ENCODE measurements at regions not wholly inside any gene's neighbourhood (a gene's known extent, or its start where the extent isn't known, plus 50 kb on each side); places are given as distances from the start of the nearest gene placed in this dataset.

DNA sequence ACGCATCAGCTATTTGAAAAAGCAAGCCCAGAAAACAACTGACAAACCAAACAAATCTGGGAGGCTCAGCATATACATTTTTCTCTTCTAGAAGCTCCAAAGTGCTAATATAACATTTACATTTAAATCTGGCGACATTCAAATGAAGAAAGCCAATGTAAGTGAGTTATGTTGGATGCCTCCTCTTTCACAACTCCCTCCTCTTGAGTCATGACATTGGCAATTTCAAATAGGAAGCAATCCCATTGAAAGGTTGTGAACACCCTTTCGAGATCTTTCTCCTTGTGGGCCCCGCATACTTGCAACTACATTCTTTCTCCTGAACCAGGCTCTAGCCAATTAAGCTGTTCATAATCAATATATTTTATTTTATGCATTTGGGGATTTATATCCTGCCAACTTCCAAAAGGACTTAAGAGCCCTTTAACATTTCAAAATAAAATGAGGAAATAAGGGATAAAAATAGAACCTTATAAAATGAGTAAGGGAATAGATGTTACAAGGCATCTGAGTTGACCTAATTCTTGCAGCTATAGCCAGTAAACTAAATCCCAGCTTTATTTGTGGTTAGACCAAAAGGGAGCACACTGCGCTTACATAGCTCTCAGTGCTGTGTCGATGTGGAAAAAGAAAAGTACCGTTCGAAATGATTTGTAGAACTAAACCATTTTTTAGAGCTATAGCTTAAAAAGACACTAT, 129.5 kb upstream of the SESN3 start:
- no peak for DNase-seq
- Mint-ChIP-seq H3K27me3 (ENCODE audit: insufficient read depth) (peaks cover 4% of the 10 kb centered on the region; the same call in 1 of the 2 replicates), H3K4me1 (ENCODE audit: low read depth) (no peaks in the 10 kb centered on the region), H3K27ac (no peak overlapping the region), H3K9me3 (peaks cover 5% of the 10 kb centered on the region; the same call in 1 of the 2 replicates), H3K4me3 (no peak overlapping the region), H3K36me3 (ENCODE audit: low read depth) (no peaks in the 10 kb centered on the region)
- TF ChIP-seq, protein P1, sequence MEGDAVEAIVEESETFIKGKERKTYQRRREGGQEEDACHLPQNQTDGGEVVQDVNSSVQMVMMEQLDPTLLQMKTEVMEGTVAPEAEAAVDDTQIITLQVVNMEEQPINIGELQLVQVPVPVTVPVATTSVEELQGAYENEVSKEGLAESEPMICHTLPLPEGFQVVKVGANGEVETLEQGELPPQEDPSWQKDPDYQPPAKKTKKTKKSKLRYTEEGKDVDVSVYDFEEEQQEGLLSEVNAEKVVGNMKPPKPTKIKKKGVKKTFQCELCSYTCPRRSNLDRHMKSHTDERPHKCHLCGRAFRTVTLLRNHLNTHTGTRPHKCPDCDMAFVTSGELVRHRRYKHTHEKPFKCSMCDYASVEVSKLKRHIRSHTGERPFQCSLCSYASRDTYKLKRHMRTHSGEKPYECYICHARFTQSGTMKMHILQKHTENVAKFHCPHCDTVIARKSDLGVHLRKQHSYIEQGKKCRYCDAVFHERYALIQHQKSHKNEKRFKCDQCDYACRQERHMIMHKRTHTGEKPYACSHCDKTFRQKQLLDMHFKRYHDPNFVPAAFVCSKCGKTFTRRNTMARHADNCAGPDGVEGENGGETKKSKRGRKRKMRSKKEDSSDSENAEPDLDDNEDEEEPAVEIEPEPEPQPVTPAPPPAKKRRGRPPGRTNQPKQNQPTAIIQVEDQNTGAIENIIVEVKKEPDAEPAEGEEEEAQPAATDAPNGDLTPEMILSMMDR (IDR thresholded peaks at IDR 0.05), result no peak

DNA sequence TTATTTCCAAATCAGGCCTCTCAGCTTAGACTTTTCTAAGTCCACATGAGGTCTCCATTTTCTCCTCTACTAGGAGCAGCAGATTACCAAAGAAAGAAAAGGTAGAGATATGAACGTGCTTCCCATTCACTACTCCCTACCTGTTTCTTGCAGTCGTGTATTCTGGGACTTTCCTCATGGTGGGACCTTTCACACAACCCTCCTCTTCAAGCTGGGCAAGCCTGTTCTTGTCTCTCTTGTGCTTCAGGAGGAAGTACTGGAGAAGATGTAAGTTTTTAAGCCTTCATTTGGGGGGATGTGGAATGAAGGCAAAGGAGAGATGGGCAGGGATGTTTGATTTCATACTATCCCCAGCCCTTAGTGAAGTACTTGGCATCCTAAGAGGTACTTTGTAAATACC, 128.8 kb upstream of the SESN3 start:
- DNase-seq, result no peak
- TF ChIP-seq, protein P1 (IDR thresholded peaks at IDR 0.05), result no peak
- H3K4me3 Mint-ChIP-seq, result no peak overlapping the region
- no peak overlapping the region for H3K27ac Mint-ChIP-seq
- no peaks in the 10 kb centered on the region for H3K36me3 Mint-ChIP-seq (ENCODE audit: low read depth)
- H3K9me3 Mint-ChIP-seq, result peaks cover 5% of the 10 kb centered on the region; the same call in 1 of the 2 replicates
- H3K4me1 Mint-ChIP-seq (ENCODE audit: low read depth), result no peaks in the 10 kb centered on the region
- H3K27me3 Mint-ChIP-seq (ENCODE audit: insufficient read depth), result peaks cover 5% of the 10 kb centered on the region

DNA sequence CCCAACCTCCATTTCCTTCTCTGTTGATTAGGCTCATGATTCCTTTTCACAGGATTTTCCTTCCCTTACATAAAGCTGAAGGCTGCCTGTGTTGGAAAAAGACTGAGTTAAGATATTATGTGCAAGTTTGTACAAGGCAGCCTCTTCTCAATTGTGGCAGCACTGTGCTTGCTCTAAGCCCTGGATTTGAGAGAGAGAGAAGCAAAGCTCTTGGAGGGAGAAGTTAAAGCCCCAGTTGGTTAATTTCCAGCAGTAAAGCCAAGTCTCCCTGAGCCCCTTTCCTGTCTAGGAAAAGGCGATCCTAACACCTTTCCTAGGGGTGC, 128.3 kb upstream of the SESN3 start:
- TF ChIP-seq, protein P1 (IDR thresholded peaks at IDR 0.05), result no peak
- no peak for DNase-seq
- no peaks in the 10 kb centered on the region for H3K4me1 Mint-ChIP-seq (ENCODE audit: low read depth)
- H3K4me3 Mint-ChIP-seq, result no peak overlapping the region
- peaks cover 5% of the 10 kb centered on the region for H3K27me3 Mint-ChIP-seq (ENCODE audit: insufficient read depth)
- H3K36me3 Mint-ChIP-seq (ENCODE audit: low read depth), result no peaks in the 10 kb centered on the region
- peaks cover 5% of the 10 kb centered on the region; the same call in 1 of the 2 replicates for H3K9me3 Mint-ChIP-seq
- no peak overlapping the region for H3K27ac Mint-ChIP-seq

DNA sequence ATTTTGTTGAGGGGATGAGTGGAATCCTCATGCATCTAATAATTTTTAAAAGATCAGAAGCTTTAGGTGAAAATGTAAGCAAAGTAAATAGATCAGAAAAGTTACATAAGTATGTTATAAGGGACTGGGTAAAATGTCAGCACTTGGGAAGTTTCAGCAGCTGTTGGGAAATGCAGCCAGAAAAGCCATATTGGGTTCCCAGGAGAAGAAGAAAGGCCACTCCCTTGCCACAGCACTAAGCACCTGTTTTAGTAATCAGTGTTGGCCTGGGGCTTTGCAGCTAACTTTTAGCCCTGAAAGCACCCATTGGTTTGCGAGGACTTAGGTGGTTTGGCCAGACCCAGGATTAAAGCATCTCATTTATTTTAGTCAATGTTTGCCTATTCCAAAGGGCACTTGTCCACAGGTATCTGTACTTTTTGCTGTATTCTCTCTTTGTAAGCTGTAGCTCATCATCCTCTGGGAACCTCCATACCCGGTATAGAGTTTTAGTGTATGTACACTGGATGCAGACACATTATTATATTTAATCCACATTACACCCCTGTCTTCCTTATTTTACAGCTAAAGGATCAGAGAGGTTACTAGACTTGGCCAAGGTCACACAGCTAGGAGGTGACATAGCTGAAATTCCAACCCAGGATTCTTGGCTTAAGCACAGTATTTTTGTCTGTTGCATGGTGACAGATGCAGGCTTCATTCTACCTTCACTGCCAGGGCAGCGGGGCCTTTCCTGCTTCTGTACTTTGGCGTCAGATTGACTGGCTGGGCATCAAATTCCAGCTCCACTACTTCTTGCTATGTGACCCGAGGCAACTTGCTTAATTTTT, 127.7 kb upstream of the SESN3 start:
- no peaks in the 10 kb centered on the region for H3K4me1 Mint-ChIP-seq (ENCODE audit: low read depth)
- H3K9me3 Mint-ChIP-seq, result peaks cover 5% of the 10 kb centered on the region; the same call in 1 of the 2 replicates
- H3K36me3 Mint-ChIP-seq (ENCODE audit: low read depth), result no peaks in the 10 kb centered on the region
- H3K27me3 Mint-ChIP-seq (ENCODE audit: insufficient read depth), result peaks cover 5% of the 10 kb centered on the region
- TF ChIP-seq, protein P1 (IDR thresholded peaks at IDR 0.05), result no peak
- no peak for DNase-seq
- no peak overlapping the region for H3K27ac Mint-ChIP-seq
- no peak overlapping the region for H3K4me3 Mint-ChIP-seq

DNA sequence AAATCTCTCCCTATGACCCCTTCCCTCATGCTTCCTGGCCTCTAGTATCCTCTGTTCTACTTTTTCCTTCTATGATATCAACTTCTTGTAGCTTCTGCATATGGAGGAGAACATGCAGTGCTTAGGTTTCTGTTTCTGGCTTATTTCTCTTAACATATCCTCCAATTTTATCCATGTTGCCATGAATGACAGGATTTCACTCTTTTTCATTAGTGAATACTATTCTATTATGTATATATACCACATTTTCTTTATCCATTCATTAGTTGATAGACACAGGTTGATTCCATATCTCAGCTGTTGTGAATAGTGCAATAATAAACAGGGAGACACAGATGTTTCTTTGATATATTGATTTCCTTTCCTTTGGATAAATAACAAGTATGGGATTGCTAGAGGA, 123.3 kb upstream of the SESN3 start:
- H3K27me3 Mint-ChIP-seq (ENCODE audit: insufficient read depth), result peaks cover 2% of the 10 kb centered on the region
- no peak overlapping the region for H3K4me3 Mint-ChIP-seq
- no peaks in the 10 kb centered on the region for H3K36me3 Mint-ChIP-seq (ENCODE audit: low read depth)
- no peak for DNase-seq
- H3K4me1 Mint-ChIP-seq (ENCODE audit: low read depth), result no peaks in the 10 kb centered on the region
- TF ChIP-seq, protein P1 (IDR thresholded peaks at IDR 0.05), result no peak
- peaks cover 8% of the 10 kb centered on the region; the same call in 1 of the 2 replicates for H3K9me3 Mint-ChIP-seq
- H3K27ac Mint-ChIP-seq, result no peak overlapping the region

Data from HFFc6 (cell line).